ENCODE measurements at regions not wholly inside any gene's neighbourhood (a gene's known extent, or its start where the extent isn't known, plus 50 kb on each side); places are given as distances from the start of the nearest gene placed in this dataset.

DNA sequence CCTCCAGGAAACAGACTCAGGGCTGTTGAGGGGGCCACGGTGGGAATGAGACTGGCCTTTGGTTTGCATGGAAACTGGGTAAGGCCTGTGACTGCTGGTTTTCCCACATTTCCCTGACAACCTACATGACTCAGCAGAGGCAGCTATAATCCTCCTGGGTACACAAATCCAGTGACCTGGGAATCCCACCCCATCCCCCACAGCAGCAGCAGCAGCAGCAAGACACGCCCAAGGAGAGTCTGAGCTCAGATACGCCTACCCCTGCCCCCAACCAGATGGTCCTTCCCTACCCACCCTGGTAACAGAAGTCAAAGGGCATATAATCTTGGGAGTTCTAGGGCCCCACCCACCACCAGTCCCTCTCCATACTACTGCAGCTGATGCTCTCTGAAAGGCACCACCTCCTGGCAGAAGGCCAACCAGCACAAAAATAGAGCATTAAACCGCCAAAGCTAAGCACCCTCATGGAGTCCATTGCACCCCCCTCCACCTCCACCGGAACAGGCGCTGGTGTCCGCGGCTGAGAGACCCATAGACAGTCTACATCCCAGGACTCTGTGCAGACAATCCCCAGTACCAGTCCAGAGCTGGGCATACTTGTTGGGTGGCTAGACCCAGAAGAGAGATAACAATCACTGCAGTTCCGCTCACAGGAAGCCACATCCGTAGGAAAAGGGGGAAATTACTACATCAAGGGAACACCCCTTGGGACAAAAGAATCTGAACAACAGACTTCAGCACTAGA lies 237.2 kb upstream of the SPRY2 start:
- TF ChIP-seq, protein P1, sequence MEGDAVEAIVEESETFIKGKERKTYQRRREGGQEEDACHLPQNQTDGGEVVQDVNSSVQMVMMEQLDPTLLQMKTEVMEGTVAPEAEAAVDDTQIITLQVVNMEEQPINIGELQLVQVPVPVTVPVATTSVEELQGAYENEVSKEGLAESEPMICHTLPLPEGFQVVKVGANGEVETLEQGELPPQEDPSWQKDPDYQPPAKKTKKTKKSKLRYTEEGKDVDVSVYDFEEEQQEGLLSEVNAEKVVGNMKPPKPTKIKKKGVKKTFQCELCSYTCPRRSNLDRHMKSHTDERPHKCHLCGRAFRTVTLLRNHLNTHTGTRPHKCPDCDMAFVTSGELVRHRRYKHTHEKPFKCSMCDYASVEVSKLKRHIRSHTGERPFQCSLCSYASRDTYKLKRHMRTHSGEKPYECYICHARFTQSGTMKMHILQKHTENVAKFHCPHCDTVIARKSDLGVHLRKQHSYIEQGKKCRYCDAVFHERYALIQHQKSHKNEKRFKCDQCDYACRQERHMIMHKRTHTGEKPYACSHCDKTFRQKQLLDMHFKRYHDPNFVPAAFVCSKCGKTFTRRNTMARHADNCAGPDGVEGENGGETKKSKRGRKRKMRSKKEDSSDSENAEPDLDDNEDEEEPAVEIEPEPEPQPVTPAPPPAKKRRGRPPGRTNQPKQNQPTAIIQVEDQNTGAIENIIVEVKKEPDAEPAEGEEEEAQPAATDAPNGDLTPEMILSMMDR (IDR thresholded peaks at IDR 0.05; ENCODE audit: low read depth, low read length, missing control alignments), result no peak
- no peak overlapping the region for H3K4me3 ChIP-seq (replicated peaks; ENCODE audit: low read depth, low read length)
- DNase-seq (ENCODE audit: extremely low read depth, low read depth), result no peak

DNA sequence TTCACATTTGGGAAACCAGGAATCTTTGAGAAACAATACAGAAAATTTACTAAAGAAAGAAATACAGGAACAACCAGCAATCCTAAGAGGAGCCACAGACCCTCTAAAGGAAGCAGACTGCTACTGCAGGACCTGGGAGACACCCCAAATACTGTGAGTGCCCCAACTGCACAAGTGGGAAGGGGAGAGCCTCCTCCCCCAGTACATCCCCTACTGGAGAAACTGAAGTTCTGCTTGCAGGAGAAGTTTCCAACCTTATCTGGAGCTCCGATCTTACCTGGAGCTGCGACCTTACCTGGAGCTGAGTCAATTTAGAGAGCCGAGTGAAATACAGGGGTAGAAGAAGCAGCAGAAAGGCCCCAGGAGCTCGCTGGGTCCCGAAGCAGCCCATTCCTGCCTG lies 236.4 kb upstream of the SPRY2 start:
- no peak overlapping the region for H3K4me3 ChIP-seq (replicated peaks; ENCODE audit: low read depth, low read length)
- DNase-seq (ENCODE audit: extremely low read depth, low read depth), result no peak
- TF ChIP-seq, protein P1 (IDR thresholded peaks at IDR 0.05; ENCODE audit: low read depth, low read length, missing control alignments), result no peak

- TF ChIP-seq, protein P1 (IDR thresholded peaks at IDR 0.05; ENCODE audit: low read depth, low read length, missing control alignments), result no peak
- DNase-seq (ENCODE audit: extremely low read depth, low read depth), result no peak
- H3K4me3 ChIP-seq (replicated peaks; ENCODE audit: low read depth, low read length), result no peak overlapping the region
Measured at GRCh38 chr13:80574113-80574850, 233.4 kb upstream of the SPRY2 start.

DNA sequence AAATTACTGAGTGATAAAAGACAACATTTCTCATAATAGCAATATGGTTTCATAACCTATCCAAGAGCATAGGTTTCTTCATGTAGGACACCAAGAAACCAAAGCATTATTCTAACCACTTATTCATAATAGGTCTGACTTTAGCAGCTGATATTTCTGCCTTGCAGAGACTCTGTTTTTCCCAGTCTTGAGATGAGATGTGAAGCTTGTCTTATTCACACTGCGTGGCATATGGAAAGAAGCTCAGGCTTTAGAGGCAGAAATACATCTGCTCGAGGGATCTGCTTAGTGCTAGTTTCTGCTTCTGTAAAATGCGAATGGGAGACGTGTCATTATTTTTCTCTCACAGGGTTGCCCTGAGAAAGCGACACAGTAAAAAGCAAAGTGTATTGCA lies 232.0 kb upstream of the SPRY2 start:
- TF ChIP-seq, protein P1 (IDR thresholded peaks at IDR 0.05; ENCODE audit: low read depth, low read length, missing control alignments), result no peak
- no peak overlapping the region for H3K4me3 ChIP-seq (replicated peaks; ENCODE audit: low read depth, low read length)
- no peak for DNase-seq (ENCODE audit: extremely low read depth, low read depth)

DNA sequence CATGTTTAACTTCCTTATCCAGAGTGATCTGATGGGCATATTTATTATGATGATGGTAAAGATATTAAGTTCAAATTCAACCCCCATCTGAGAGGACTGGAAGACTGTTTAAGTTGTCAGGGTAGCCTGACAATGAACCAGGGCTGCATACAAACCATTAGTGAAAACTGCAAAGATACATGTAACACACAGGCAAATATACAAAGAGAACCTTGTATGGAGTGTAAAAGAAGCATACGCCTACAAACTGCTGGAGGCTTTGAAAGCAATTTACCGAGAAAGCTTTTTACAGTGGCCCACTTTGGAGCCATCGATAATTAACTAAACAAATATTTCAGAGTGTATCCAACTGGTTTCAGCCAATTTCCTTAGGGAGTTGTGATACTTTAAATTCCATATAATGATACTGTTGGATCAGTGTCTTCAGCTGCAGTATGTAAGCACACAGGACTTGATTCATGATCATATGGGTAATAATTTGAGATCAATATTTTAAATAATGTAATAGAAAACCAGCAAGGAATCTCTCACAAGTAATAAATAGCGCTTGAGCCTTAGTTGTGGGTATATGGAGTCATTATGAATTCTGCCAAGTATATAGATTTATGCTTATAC lies 231.5 kb upstream of the SPRY2 start:
- no peak for DNase-seq (ENCODE audit: extremely low read depth, low read depth)
- TF ChIP-seq, protein P1 (IDR thresholded peaks at IDR 0.05; ENCODE audit: low read depth, low read length, missing control alignments), result no peak
- H3K4me3 ChIP-seq (replicated peaks; ENCODE audit: low read depth, low read length), result no peak overlapping the region

DNA sequence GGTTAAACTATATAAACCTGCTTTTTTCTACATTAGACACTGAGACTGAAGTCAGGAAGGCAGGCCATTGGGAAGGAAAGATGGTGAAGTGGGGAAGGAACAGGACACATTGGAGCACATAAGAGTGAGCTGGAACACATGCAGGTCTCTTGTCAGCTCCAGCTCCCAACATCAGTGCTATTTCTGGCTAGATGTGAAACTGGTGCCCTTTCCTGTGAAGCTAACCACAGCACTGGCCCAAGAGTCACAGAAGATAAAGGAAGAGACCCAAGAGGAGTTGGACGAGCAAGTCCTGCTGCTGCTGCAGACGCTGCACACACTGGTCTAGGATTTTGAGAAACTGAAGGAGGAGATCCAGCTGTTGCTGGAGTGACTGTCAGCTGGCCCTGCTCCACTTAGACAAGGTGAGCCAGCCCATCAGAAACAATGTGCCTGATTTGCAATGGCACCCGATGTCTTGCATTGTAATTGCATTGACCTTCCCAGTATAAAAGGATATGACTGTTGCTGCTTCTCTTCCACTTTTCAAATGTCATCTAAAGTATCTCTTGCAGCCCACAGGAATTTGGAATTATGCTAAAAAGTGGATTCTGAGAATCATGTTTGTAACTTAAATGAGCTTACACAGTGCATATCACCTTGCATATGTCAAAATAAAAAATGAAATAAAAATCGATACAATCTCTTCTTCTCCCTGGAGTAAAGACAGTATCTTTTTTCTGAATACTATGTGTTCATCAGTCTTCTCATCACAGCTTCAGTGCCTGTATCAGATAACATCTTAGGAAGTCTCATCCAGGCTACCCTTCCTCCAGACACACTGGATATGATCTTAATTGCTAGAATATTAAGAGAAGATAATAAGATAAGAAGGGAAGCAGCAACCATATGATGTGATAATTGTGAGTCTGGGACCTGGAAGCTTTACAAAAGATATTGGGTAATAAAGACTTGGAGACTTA lies 230.7 kb upstream of the SPRY2 start:
- TF ChIP-seq, protein P1 (IDR thresholded peaks at IDR 0.05; ENCODE audit: low read depth, low read length, missing control alignments), result no peak
- no peak for DNase-seq (ENCODE audit: extremely low read depth, low read depth)
- no peak overlapping the region for H3K4me3 ChIP-seq (replicated peaks; ENCODE audit: low read depth, low read length)
